Upper lobe of left lung (tissue), 6 donors: ENCODE measurements at regions not wholly inside any gene's neighbourhood (a gene's known extent, or its start where the extent isn't known, plus 50 kb on each side); places are given as distances from the start of the nearest gene placed in this dataset.

Experiments used
- ATAC-seq, 2 donors: fragments of 200-7000 bp; cut with Tn5 transposase; one replicate each; pipeline ENCODE4 v1.9.1; 2022; ENCODE audit warnings: mild to moderate bottlenecking in 2 of 2, moderate library complexity in 2 of 2; ENCODE audit not compliant: low FRiP score in 2 of 2
- DNase-seq, 2 donors: peaks; one replicate each; pipeline ENCODE4 v3.0.0-alpha.2; 2019 to 2020
- H3K27ac ChIP-seq, 4 donors: fragments of 200-600 bp; sonication (generic); one replicate each; pipeline ENCODE4 v1.5.1; 2016 to 2019
- H3K27me3 ChIP-seq, 4 donors: fragments of 200-600 bp; sonication (generic); one replicate each; pipeline ENCODE4 v1.5.1; 2017 to 2019
- H3K36me3 ChIP-seq, 4 donors: fragments of 200-600 bp; sonication (generic); one replicate each; pipeline ENCODE4 v1.5.1; 2016 to 2019
- H3K4me1 ChIP-seq, 4 donors: fragments of 200-600 bp; sonication (generic); one replicate each; pipeline ENCODE4 v1.5.1; 2018 to 2019
- H3K4me3 ChIP-seq, 4 donors: fragments of 200-600 bp; sonication (generic); one replicate each; pipeline ENCODE4 v1.5.1; 2017 to 2019; ENCODE audit warnings: mild to moderate bottlenecking in 2 of 4, moderate library complexity in 1 of 4
- H3K9me3 ChIP-seq, 4 donors: fragments of 200-600 bp; sonication (generic); one replicate each; pipeline ENCODE4 v1.5.1; 2018 to 2019
- CTCF ChIP-seq, 6 experiments: fragments of 450-650 bp in 4 of 6; fragments of 200-600 bp in 2 of 6; sonication (generic) in 2 of 6; IDR thresholded peaks; one replicate each; pipeline ENCODE4 v1.5.1; 2016 to 2019; ENCODE audit warnings: antibody characterized with exemption in 6 of 6
- EP300 ChIP-seq, 4 donors: sonication (generic); formaldehyde crosslinking; IDR thresholded peaks; one replicate each; pipeline ENCODE4 v1.5.1; 2017; ENCODE audit warnings: antibody characterized with exemption in 4 of 4, control low read depth in 2 of 4
- POLR2A ChIP-seq, 4 donors: fragments of 450-650 bp; IDR thresholded peaks; one replicate each; pipeline ENCODE4 v1.5.1; 2016 to 2017; ENCODE audit warnings: antibody characterized with exemption in 4 of 4, mild to moderate bottlenecking in 2 of 4
- POLR2AphosphoS5 ChIP-seq, 2 donors: sonication (generic); formaldehyde crosslinking; IDR thresholded peaks; one replicate each; pipeline ENCODE4 v1.5.1; 2017; ENCODE audit warnings: antibody characterized with exemption in 2 of 2
- WGBS, 2 donors: methylation state at CpG; one replicate each; pipeline ENCODE4 v1.1.5; 2017 to 2018; 5-methylcytosine and 5-hydroxymethylcytosine counted together
- donor health status: DM: no; HTN: no; CAD: no; lungs with moderate emphysema.
- donor health status: DM: no; HTN: yes; CAD: no; lungs with severe emphysema.

- H3K9me3 ChIP-seq: no peaks in the 10 kb centered on the region
- no peak overlapping the region for H3K4me3 ChIP-seq
- no peaks in the 10 kb centered on the region for H3K36me3 ChIP-seq
- TF ChIP-seq CTCF (IDR thresholded peaks at IDR 0.05) (no peak), POLR2A (IDR thresholded peaks at IDR 0.05) (no peak), EP300 (IDR thresholded peaks at IDR 0.05) (no peak), POLR2AphosphoS5 (IDR thresholded peaks at IDR 0.05) (no peak)
- no peaks in the 10 kb centered on the region for H3K4me1 ChIP-seq
- no peak overlapping the region for H3K27ac ChIP-seq
- WGBS, 2 donors: 48 to 50% methylated on average over 1 of the region's 1 CpG
- H3K27me3 ChIP-seq: no peaks in the 10 kb centered on the region
- DNase-seq: no peak
- no peak for ATAC-seq
These were observed 485.3 kb upstream of the PITX2 start for GRCh38 chr4:111108153-111108552.

- Histone ChIP-seq H3K27me3 (no peaks in the 10 kb centered on the region), H3K36me3 (no peaks in the 10 kb centered on the region), H3K27ac (no peak overlapping the region), H3K4me3 (no peak overlapping the region), H3K9me3 (no peaks in the 10 kb centered on the region), H3K4me1 (no peaks in the 10 kb centered on the region)
- TF ChIP-seq EP300 (IDR thresholded peaks at IDR 0.05) (no peak), CTCF (IDR thresholded peaks at IDR 0.05) (no peak), POLR2AphosphoS5 (IDR thresholded peaks at IDR 0.05) (no peak), POLR2A (IDR thresholded peaks at IDR 0.05) (no peak)
- WGBS, 2 donors: 78 to 82% methylated on average over 3 of the region's 3 CpGs
- DNase-seq (no peak), ATAC-seq (no peak)
These were observed 490.7 kb upstream of the PITX2 start for GRCh38 chr4:111113591-111113990.

GRCh38 chr4:111115881-111116280 lies 493.0 kb upstream of the PITX2 start:
- DNase-seq: no peak
- no peak overlapping the region for H3K27ac ChIP-seq
- H3K4me3 ChIP-seq: no peak overlapping the region
- no peaks in the 10 kb centered on the region for H3K9me3 ChIP-seq
- H3K4me1 ChIP-seq: no peaks in the 10 kb centered on the region
- no peaks in the 10 kb centered on the region for H3K36me3 ChIP-seq
- WGBS, 2 donors: 72 to 82% methylated on average over 4 of the region's 4 CpGs
- no peaks in the 10 kb centered on the region for H3K27me3 ChIP-seq
- no peak for TF ChIP-seq POLR2A (IDR thresholded peaks at IDR 0.05)
- no peak for TF ChIP-seq CTCF (IDR thresholded peaks at IDR 0.05)
- TF ChIP-seq EP300 (IDR thresholded peaks at IDR 0.05): no peak
- no peak for TF ChIP-seq POLR2AphosphoS5 (IDR thresholded peaks at IDR 0.05)
- no peak for ATAC-seq

- H3K27me3 ChIP-seq: no peaks in the 10 kb centered on the region
- H3K4me1 ChIP-seq: no peaks in the 10 kb centered on the region
- no peaks in the 10 kb centered on the region for H3K9me3 ChIP-seq
- no peak overlapping the region for H3K27ac ChIP-seq
- TF ChIP-seq POLR2AphosphoS5 (IDR thresholded peaks at IDR 0.05) (no peak), EP300 (IDR thresholded peaks at IDR 0.05) (no peak), CTCF (IDR thresholded peaks at IDR 0.05) (no peak), POLR2A (IDR thresholded peaks at IDR 0.05) (no peak)
- DNase-seq: no peak
- no peak for ATAC-seq
- no peak overlapping the region for H3K4me3 ChIP-seq
- H3K36me3 ChIP-seq: no peaks in the 10 kb centered on the region
These were observed 497.3 kb upstream of the PITX2 start for GRCh38 chr4:111120191-111120590.

GRCh38 chr4:111126340-111126739 lies 503.5 kb upstream of the PITX2 start:
- H3K27ac ChIP-seq: no peak overlapping the region
- no peak for DNase-seq
- H3K36me3 ChIP-seq: no peaks in the 10 kb centered on the region
- WGBS, 2 donors: 87 to 95% methylated on average over 2 of the region's 2 CpGs
- ATAC-seq: no peak
- no peak overlapping the region for H3K4me3 ChIP-seq
- no peaks in the 10 kb centered on the region for H3K27me3 ChIP-seq
- H3K9me3 ChIP-seq: no peaks in the 10 kb centered on the region
- no peak for TF ChIP-seq CTCF (IDR thresholded peaks at IDR 0.05)
- TF ChIP-seq EP300 (IDR thresholded peaks at IDR 0.05): no peak
- TF ChIP-seq POLR2A (IDR thresholded peaks at IDR 0.05): no peak
- TF ChIP-seq POLR2AphosphoS5 (IDR thresholded peaks at IDR 0.05): no peak
- H3K4me1 ChIP-seq: no peaks in the 10 kb centered on the region
